GM23338 (cell line): ENCODE measurements at regions not wholly inside any gene's neighbourhood (a gene's known extent, or its start where the extent isn't known, plus 50 kb on each side); places are given as distances from the start of the nearest gene placed in this dataset.

ENCODE experiments used
- CREB1 ChIP-seq: fragments of 250-450 bp; sonication (Bioruptor Pico); IDR thresholded peaks from 2 replicates; pipeline ENCODE4 v1.5.0; 2020; ENCODE audit warnings: low read depth, mild to moderate bottlenecking, moderate library complexity
- EZH2 ChIP-seq: fragments of 200-600 bp; sonication (generic); IDR thresholded peaks from one replicate; pipeline ENCODE4 v1.8.0; 2017; ENCODE audit warnings: antibody characterized with exemption, mild to moderate bottlenecking, low read depth; ENCODE audit not compliant: unreplicated experiment
- EZH2phosphoT487 ChIP-seq: fragments of 200-600 bp; sonication (generic); IDR thresholded peaks from one replicate; pipeline ENCODE4 v1.8.1; 2018; ENCODE audit warnings: antibody characterized with exemption; ENCODE audit not compliant: unreplicated experiment
- JUNB ChIP-seq: IDR thresholded peaks from one replicate; pipeline ENCODE4 v1.6.1; 2016; ENCODE audit warnings: antibody characterized with exemption; ENCODE audit not compliant: unreplicated experiment
- NANOG ChIP-seq: IDR thresholded peaks from 2 replicates; pipeline ENCODE4 v1.6.1; 2016; ENCODE audit warnings: antibody characterized with exemption, borderline replicate concordance
- POLR2AphosphoS5 ChIP-seq: IDR thresholded peaks from 2 replicates; pipeline ENCODE4 v1.6.1; 2016; ENCODE audit warnings: antibody characterized with exemption, low read depth
- REST ChIP-seq: IDR thresholded peaks from one replicate; pipeline ENCODE4 v1.6.1; 2018; ENCODE audit warnings: antibody characterized with exemption; ENCODE audit not compliant: unreplicated experiment
- STAT1 ChIP-seq: IDR thresholded peaks from one replicate; pipeline ENCODE4 v1.6.1; 2016; ENCODE audit warnings: antibody characterized with exemption; ENCODE audit not compliant: unreplicated experiment
- ZNF114 ChIP-seq: fragments of 250-450 bp; sonication (Bioruptor Pico); IDR thresholded peaks from 2 replicates; pipeline ENCODE4 v1.5.0; 2020; ENCODE audit warnings: mild to moderate bottlenecking, moderate library complexity
- ZNF331 ChIP-seq: fragments of 250-450 bp; sonication (Bioruptor Pico); IDR thresholded peaks from 2 replicates; pipeline ENCODE4 v1.5.0; 2020; ENCODE audit warnings: low read depth, mild to moderate bottlenecking, moderate library complexity
- TF ChIP-seq, protein P1 (sequence below), 2 experiments: fragments of 200-600 bp in 1 of 2; sonication (generic) in 1 of 2; conservative IDR thresholded peaks; 2 replicates each; pipeline versions ENCODE4 v1.5.1 to v1.6.1; 2016 to 2017; ENCODE audit warnings: antibody characterized with exemption in 2 of 2, low read depth in 2 of 2, mild to moderate bottlenecking in 2 of 2, moderate library complexity in 1 of 2
- TF ChIP-seq, protein P2 (sequence below): IDR thresholded peaks from 2 replicates; pipeline ENCODE4 v1.6.1; 2016; ENCODE audit warnings: antibody characterized with exemption

DNA sequence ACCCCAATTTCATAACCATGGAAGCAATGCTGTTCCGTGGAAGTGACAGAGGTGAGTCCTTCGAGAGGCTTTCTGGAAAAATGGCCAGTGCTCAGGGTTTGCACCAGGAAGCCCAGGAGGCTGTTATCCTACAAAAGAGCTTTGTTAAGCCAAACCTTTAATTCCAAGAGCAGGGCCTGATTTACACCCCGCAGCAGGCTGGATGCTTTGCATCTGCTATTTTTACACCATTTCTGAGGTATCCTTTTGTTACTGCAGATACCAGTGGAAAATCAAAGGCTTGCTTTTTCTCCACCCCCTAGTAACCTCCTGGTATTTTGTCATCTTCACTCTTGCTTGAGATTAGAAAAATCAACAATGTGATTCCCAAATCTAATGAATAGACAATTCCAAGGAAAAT, 380.6 kb downstream of the SOX11 start:
- TF ChIP-seq, protein P1, sequence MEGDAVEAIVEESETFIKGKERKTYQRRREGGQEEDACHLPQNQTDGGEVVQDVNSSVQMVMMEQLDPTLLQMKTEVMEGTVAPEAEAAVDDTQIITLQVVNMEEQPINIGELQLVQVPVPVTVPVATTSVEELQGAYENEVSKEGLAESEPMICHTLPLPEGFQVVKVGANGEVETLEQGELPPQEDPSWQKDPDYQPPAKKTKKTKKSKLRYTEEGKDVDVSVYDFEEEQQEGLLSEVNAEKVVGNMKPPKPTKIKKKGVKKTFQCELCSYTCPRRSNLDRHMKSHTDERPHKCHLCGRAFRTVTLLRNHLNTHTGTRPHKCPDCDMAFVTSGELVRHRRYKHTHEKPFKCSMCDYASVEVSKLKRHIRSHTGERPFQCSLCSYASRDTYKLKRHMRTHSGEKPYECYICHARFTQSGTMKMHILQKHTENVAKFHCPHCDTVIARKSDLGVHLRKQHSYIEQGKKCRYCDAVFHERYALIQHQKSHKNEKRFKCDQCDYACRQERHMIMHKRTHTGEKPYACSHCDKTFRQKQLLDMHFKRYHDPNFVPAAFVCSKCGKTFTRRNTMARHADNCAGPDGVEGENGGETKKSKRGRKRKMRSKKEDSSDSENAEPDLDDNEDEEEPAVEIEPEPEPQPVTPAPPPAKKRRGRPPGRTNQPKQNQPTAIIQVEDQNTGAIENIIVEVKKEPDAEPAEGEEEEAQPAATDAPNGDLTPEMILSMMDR (conservative IDR thresholded peaks at IDR 0.05; ENCODE audit: low read depth in 2 of 2) = no peak
- TF ChIP-seq JUNB (no peak), EZH2 (no peak), REST (no peak), POLR2AphosphoS5 (no peak), NANOG (no peak), CREB1 (CRISPR knock-in tag) (no peak), ZNF114 (no peak), EZH2phosphoT487 (no peak), STAT1 (no peak), ZNF331 (CRISPR knock-in tag) (no peak)
- TF ChIP-seq, protein P2, sequence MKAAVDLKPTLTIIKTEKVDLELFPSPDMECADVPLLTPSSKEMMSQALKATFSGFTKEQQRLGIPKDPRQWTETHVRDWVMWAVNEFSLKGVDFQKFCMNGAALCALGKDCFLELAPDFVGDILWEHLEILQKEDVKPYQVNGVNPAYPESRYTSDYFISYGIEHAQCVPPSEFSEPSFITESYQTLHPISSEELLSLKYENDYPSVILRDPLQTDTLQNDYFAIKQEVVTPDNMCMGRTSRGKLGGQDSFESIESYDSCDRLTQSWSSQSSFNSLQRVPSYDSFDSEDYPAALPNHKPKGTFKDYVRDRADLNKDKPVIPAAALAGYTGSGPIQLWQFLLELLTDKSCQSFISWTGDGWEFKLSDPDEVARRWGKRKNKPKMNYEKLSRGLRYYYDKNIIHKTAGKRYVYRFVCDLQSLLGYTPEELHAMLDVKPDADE = no peak
